Esophagus mucosa (tissue), 1 donor: ENCODE measurements at regions not wholly inside any gene's neighbourhood (a gene's known extent, or its start where the extent isn't known, plus 50 kb on each side); places are given as distances from the start of the nearest gene placed in this dataset.
"Not testable (repeated sequence)": the region's sequence is repeated elsewhere in the genome, so short reads cannot be mapped to it uniquely, and the experiment has no call there.

ENCODE experiments used
- ATAC-seq: fragments of 200-7000 bp; cut with Tn5 transposase; one replicate; pipeline ENCODE4 v1.9.1; 2020
- donor health status: DM: yes; HTN: yes; CAD: no.

- no peak for ATAC-seq
These were observed 241.1 kb upstream of the TBX18 start for GRCh38 chr6:85005494-85005893.

GRCh38 chr6:85004361-85004995, 240.1 kb upstream of the TBX18 start:
- no peak for ATAC-seq

GRCh38 chr6:85002847-85003246, 238.4 kb upstream of the TBX18 start:
- no peak for ATAC-seq

- ATAC-seq, result no peak
These were observed 235.6 kb upstream of the TBX18 start for GRCh38 chr6:85000001-85000400.

- ATAC-seq, result no peak
These were observed 233.8 kb upstream of the TBX18 start for GRCh38 chr6:84998223-84998622.

- not testable (repeated sequence) for ATAC-seq
These were observed 224.4 kb upstream of the TBX18 start for GRCh38 chr6:84988766-84989165.

GRCh38 chr6:84985490-84985889, 221.1 kb upstream of the TBX18 start:
- not testable (repeated sequence) for ATAC-seq

- ATAC-seq, result no peak
These were observed 215.1 kb upstream of the TBX18 start for GRCh38 chr6:84979541-84979940.

GRCh38 chr6:84977363-84977705, 212.9 kb upstream of the TBX18 start:
- ATAC-seq, result no peak

- no peak for ATAC-seq
These were observed 212.3 kb upstream of the TBX18 start for GRCh38 chr6:84976526-84977362.

GRCh38 chr6:84975316-84975715, 210.9 kb upstream of the TBX18 start:
- no peak for ATAC-seq

- ATAC-seq, result no peak
These were observed 209.2 kb upstream of the TBX18 start for GRCh38 chr6:84973606-84974005.

GRCh38 chr6:84967965-84968364, 203.6 kb upstream of the TBX18 start:
- no peak for ATAC-seq

GRCh38 chr6:84967389-84967788, 203.0 kb upstream of the TBX18 start:
- ATAC-seq, result no peak

- no peak for ATAC-seq
These were observed 188.8 kb upstream of the TBX18 start for GRCh38 chr6:84953111-84953755.

- ATAC-seq, result not testable (repeated sequence)
These were observed 180.5 kb upstream of the TBX18 start for GRCh38 chr6:84944926-84945325.

GRCh38 chr6:84943905-84944304, 179.5 kb upstream of the TBX18 start:
- no peak for ATAC-seq

GRCh38 chr6:84941609-84942008, 177.2 kb upstream of the TBX18 start:
- not testable (repeated sequence) for ATAC-seq

GRCh38 chr6:84929212-84929611, 164.8 kb upstream of the TBX18 start:
- ATAC-seq, result no peak

- no peak for ATAC-seq
These were observed 163.2 kb upstream of the TBX18 start for GRCh38 chr6:84927551-84927950.

- ATAC-seq, result no peak
These were observed 162.1 kb upstream of the TBX18 start for GRCh38 chr6:84926189-84927155.

- ATAC-seq, result no peak
These were observed 157.5 kb upstream of the TBX18 start for GRCh38 chr6:84921891-84922290.

- ATAC-seq, result no peak
These were observed 155.6 kb upstream of the TBX18 start for GRCh38 chr6:84920021-84920420.
